Neuronal stem cell (in vitro differentiated cells): ENCODE measurements at regions not wholly inside any gene's neighbourhood (a gene's known extent, or its start where the extent isn't known, plus 50 kb on each side); places are given as distances from the start of the nearest gene placed in this dataset.
"Not testable (repeated sequence)": the region's sequence is repeated elsewhere in the genome, so short reads cannot be mapped to it uniquely, and the experiment has no call there.

Experiments
- DNase-seq: peaks from one replicate; pipeline ENCODE4 v3.0.0-alpha.2; 2013; ENCODE audit warnings: low spot score
- H2AFZ ChIP-seq: one replicate; pipeline ENCODE4 v1.6.1; 2013; ENCODE audit warnings: mild to moderate bottlenecking, low read length, inconsistent platforms
- H2AK5ac ChIP-seq: 2 replicates; pipeline ENCODE4 v1.6.1; 2013; ENCODE audit warnings: low read depth, mild to moderate bottlenecking, inconsistent platforms, low read length, moderate library complexity, mixed read lengths
- H2BK120ac ChIP-seq: 2 replicates; pipeline ENCODE4 v1.6.1; 2013; ENCODE audit warnings: low read depth, mild to moderate bottlenecking, inconsistent platforms, low read length, moderate library complexity, mixed read lengths
- H2BK12ac ChIP-seq: one replicate; pipeline ENCODE4 v1.6.1; 2013; ENCODE audit warnings: low read length, inconsistent platforms
- H2BK15ac ChIP-seq: 2 replicates; pipeline ENCODE4 v1.6.1; 2013; ENCODE audit warnings: mild to moderate bottlenecking, low read length, inconsistent platforms, mixed read lengths
- H2BK5ac ChIP-seq: one replicate; pipeline ENCODE4 v1.6.1; 2013; ENCODE audit warnings: inconsistent platforms, mild to moderate bottlenecking, low read length, moderate library complexity
- H3K14ac ChIP-seq: one replicate; pipeline ENCODE4 v1.6.1; 2013; ENCODE audit warnings: low read length, inconsistent platforms
- H3K18ac ChIP-seq: 2 replicates; pipeline ENCODE4 v1.6.1; 2013; ENCODE audit warnings: low read length, inconsistent platforms
- H3K23ac ChIP-seq: 2 replicates; pipeline ENCODE4 v1.6.1; 2013; ENCODE audit warnings: low read depth, mild to moderate bottlenecking, mixed read lengths, low read length, inconsistent platforms; ENCODE audit not compliant: poor library complexity
- H3K27ac ChIP-seq: replicated peaks from 3 replicates; pipeline ENCODE4 v1.5.1; 2013; ENCODE audit warnings: low read length, inconsistent platforms
- H3K27me3 ChIP-seq, 3 experiments: 2 replicates each; pipeline ENCODE4 v1.6.1; 2013; ENCODE audit warnings: low read length in 3 of 3, mild to moderate bottlenecking in 2 of 3, inconsistent platforms in 1 of 3, low read depth in 1 of 3, mixed read lengths in 1 of 3, moderate library complexity in 1 of 3; ENCODE audit not compliant: control insufficient read depth in 3 of 3, insufficient read depth in 3 of 3
- H3K36me3 ChIP-seq, 2 donors: replicated peaks in 1 of 2; 2 replicates each; pipeline ENCODE4 v1.6.1; 2013; ENCODE audit warnings: low read length in 2 of 2; ENCODE audit not compliant: control insufficient read depth in 2 of 2, insufficient read depth in 2 of 2
- H3K4ac ChIP-seq: 2 replicates; pipeline ENCODE4 v1.6.1; 2013; ENCODE audit warnings: inconsistent platforms, mild to moderate bottlenecking, low read length, moderate library complexity
- H3K4me1 ChIP-seq, 2 donors: 1 replicate in 1 of 2; 2 replicates in 1 of 2; pipeline ENCODE4 v1.6.1; 2013; ENCODE audit warnings: low read length in 2 of 2, low read depth in 1 of 2; ENCODE audit not compliant: control insufficient read depth in 2 of 2, insufficient read depth in 1 of 2
- H3K4me2 ChIP-seq: one replicate; pipeline ENCODE4 v1.6.1; 2013; ENCODE audit warnings: mild to moderate bottlenecking, low read length, inconsistent platforms; ENCODE audit not compliant: insufficient read depth, poor library complexity, severe bottlenecking
- H3K4me3 ChIP-seq, 2 donors: 2 replicates each; pipeline ENCODE4 v1.5.1; 2013; ENCODE audit warnings: low read length in 2 of 2, mild to moderate bottlenecking in 2 of 2, inconsistent platforms in 1 of 2, moderate library complexity in 1 of 2
- H3K79me1 ChIP-seq: one replicate; pipeline ENCODE4 v1.6.1; 2013; ENCODE audit warnings: low read depth, mild to moderate bottlenecking, inconsistent platforms, low read length, moderate library complexity
- H3K9ac ChIP-seq: one replicate; pipeline ENCODE4 v1.6.1; 2013; ENCODE audit warnings: mild to moderate bottlenecking, low read depth, low read length, inconsistent platforms; ENCODE audit not compliant: poor library complexity
- H3K9me3 ChIP-seq, 2 donors: replicated peaks in 1 of 2; 2 replicates each; pipeline versions ENCODE3 to v1.6.1; 2013; ENCODE audit warnings: low read length in 2 of 2, mild to moderate bottlenecking in 2 of 2, inconsistent platforms in 1 of 2, low read depth in 1 of 2, mixed read lengths in 1 of 2, moderate library complexity in 1 of 2; ENCODE audit not compliant: control insufficient read depth in 2 of 2, insufficient read depth in 1 of 2
- H4K8ac ChIP-seq: one replicate; pipeline ENCODE4 v1.6.1; 2013; ENCODE audit warnings: low read depth, mild to moderate bottlenecking, inconsistent platforms, low read length, moderate library complexity
- H4K91ac ChIP-seq: one replicate; pipeline ENCODE4 v1.6.1; 2013; ENCODE audit warnings: low read length, low read depth, mild to moderate bottlenecking, inconsistent platforms; ENCODE audit not compliant: poor library complexity
- WGBS, 2 donors: extraction: QIAGEN DNeasy Blood & Tissue Kit; methylation state at CpG; one replicate each; pipeline ENCODE4 v1.1.7; 2013; ENCODE audit warnings: missing lambda C conversion rate in 2 of 2, mixed read lengths in 1 of 2; ENCODE audit not compliant: insufficient read length in 2 of 2, insufficient replicate concordance in 1 of 2; ENCODE audit errors: extremely low coverage in 2 of 2; 5-methylcytosine and 5-hydroxymethylcytosine counted together

GRCh38 chr5:74526111-74526510 is 114.4 kb downstream of the ENC1 start:
- Histone ChIP-seq H3K4me3 (no peak overlapping the region), H2BK120ac (no peak overlapping the region), H2BK15ac (no peak overlapping the region), H4K8ac (no peak overlapping the region), H3K79me1 (no peaks in the 10 kb centered on the region), H3K4me1 (no peaks in the 10 kb centered on the region), H3K4ac (no peak overlapping the region), H4K91ac (no peak overlapping the region), H3K14ac (no peak overlapping the region), H2AFZ (no peak overlapping the region), H3K36me3 (no peaks in the 10 kb centered on the region), H2BK12ac (no peak overlapping the region), H3K27me3 (peaks cover 0 to 5% (median 0%) of the 10 kb centered on the region in 3 experiments), H3K23ac (no peak overlapping the region), H2AK5ac (no peak overlapping the region), H3K27ac (no peak overlapping the region), H3K9ac (no peak overlapping the region), H3K18ac (no peak overlapping the region), H3K9me3 (peaks cover 8 to 22% of the 10 kb centered on the region in 2 donors), H2BK5ac (no peak overlapping the region), H3K4me2 (no peak overlapping the region)
- no peak for DNase-seq
- WGBS, 2 donors, result no CpG with 5 or more reads among the region's 1 CpG

- H3K27me3 ChIP-seq, H3K4ac ChIP-seq, H3K4me1 ChIP-seq, H3K36me3 ChIP-seq, H3K14ac ChIP-seq, H4K91ac ChIP-seq, H2AK5ac ChIP-seq, H3K18ac ChIP-seq, H3K79me1 ChIP-seq, DNase-seq, H3K9ac ChIP-seq, H2BK15ac ChIP-seq, H3K4me3 ChIP-seq, H4K8ac ChIP-seq, H2BK5ac ChIP-seq, H2AFZ ChIP-seq, H3K27ac ChIP-seq, H3K4me2 ChIP-seq, H3K23ac ChIP-seq, H2BK120ac ChIP-seq, H2BK12ac ChIP-seq: not testable (repeated sequence)
- peaks cover 8 to 22% of the 10 kb centered on the region in 2 donors for H3K9me3 ChIP-seq
- no CpG with 5 or more reads among the region's 3 CpGs for WGBS, 2 donors
Measured at GRCh38 chr5:74524767-74525166, 115.8 kb downstream of the ENC1 start.

- WGBS, 2 donors, result no CpG with 5 or more reads among the region's 4 CpGs
- not testable (repeated sequence) for DNase-seq, H4K8ac ChIP-seq, H3K4ac ChIP-seq, H2BK120ac ChIP-seq, H3K4me2 ChIP-seq, H3K23ac ChIP-seq, H3K79me1 ChIP-seq, H2BK5ac ChIP-seq, H3K4me1 ChIP-seq, H2AK5ac ChIP-seq, H4K91ac ChIP-seq, H3K36me3 ChIP-seq, H2BK12ac ChIP-seq, H3K9ac ChIP-seq, H3K4me3 ChIP-seq, H3K27me3 ChIP-seq, H2AFZ ChIP-seq, H3K18ac ChIP-seq, H3K27ac ChIP-seq, H2BK15ac ChIP-seq, H3K14ac ChIP-seq
- H3K9me3 ChIP-seq, result peaks cover 8 to 22% of the 10 kb centered on the region in 2 donors
Measured at GRCh38 chr5:74523698-74524097, 116.8 kb downstream of the ENC1 start.

DNA sequence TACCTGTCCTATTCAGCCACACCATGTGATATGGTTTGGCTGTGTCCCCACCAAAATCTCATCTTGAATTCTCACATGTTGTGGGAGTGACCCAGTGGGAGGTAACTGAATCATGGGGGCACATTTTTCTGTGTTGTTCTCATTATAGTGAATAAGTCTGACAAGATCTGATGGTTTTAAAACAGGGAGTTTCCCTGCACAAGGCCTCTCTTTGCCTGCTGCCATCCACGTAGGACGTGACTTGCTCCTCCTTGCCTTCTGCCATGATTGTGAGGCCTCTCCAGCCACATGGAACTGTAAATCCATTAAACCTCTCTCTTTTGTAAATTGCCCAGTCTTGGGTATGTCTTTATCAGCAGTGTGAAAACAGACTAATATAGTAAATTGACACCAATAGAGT is 117.7 kb downstream of the ENC1 start:
- H3K18ac ChIP-seq, H3K4me3 ChIP-seq, H4K91ac ChIP-seq, H2BK15ac ChIP-seq, H3K9ac ChIP-seq, H2BK12ac ChIP-seq, H3K4ac ChIP-seq, DNase-seq, H3K23ac ChIP-seq, H3K36me3 ChIP-seq, H2AFZ ChIP-seq, H3K14ac ChIP-seq, H4K8ac ChIP-seq, H2BK5ac ChIP-seq, H3K79me1 ChIP-seq, H3K4me1 ChIP-seq, H2AK5ac ChIP-seq, H2BK120ac ChIP-seq, H3K27ac ChIP-seq, H3K27me3 ChIP-seq, H3K4me2 ChIP-seq: not testable (repeated sequence)
- no CpG with 5 or more reads among the region's 2 CpGs for WGBS, 2 donors
- H3K9me3 ChIP-seq, result peaks cover 8 to 22% of the 10 kb centered on the region in 2 donors
